ENCODE measurements at regions not wholly inside any gene's neighbourhood (a gene's known extent, or its start where the extent isn't known, plus 50 kb on each side); places are given as distances from the start of the nearest gene placed in this dataset.

GRCh38 chr2:177052471-177052870 lies 160.1 kb upstream of the HNRNPA3 start:
- Histone ChIP-seq H3K4ac (ENCODE audit: low read depth in 1 of 2, low read length in 2 of 2) (no peak overlapping the region), H3K4me3 (ENCODE audit: insufficient read depth in 1 of 2, low read depth in 1 of 2, low read length in 2 of 2) (no peak overlapping the region), H2AK5ac (ENCODE audit: low read length, severe bottlenecking) (no peak overlapping the region), H3K27ac (ENCODE audit: low read length, poor library complexity, severe bottlenecking) (no peak overlapping the region), H3K4me2 (ENCODE audit: low read length, poor library complexity, severe bottlenecking) (no peak overlapping the region), H2BK120ac (ENCODE audit: low read depth, low read length) (no peak overlapping the region), H4K91ac (ENCODE audit: low read length) (no peak overlapping the region), H4K8ac (ENCODE audit: low read length) (no peak overlapping the region), H3K14ac (ENCODE audit: low read length in 2 of 2) (no peak overlapping the region), H3K36me3 (ENCODE audit: control insufficient read depth in 1 of 2, insufficient read depth in 2 of 2, low read depth in 1 of 2, low read length in 2 of 2) (no peaks in the 10 kb centered on the region), H2AFZ (ENCODE audit: low read depth, low read length) (no peak overlapping the region), H3K27me3 (ENCODE audit: control insufficient read depth in 1 of 2, insufficient read depth in 1 of 2, low read length in 2 of 2) (peaks cover 0 to 3% of the 10 kb centered on the region in 2 experiments), H3K23ac (ENCODE audit: low read length in 2 of 2) (no peak overlapping the region), H3K18ac (ENCODE audit: low read depth in 1 of 2, low read length in 2 of 2) (no peak overlapping the region), H2BK12ac (ENCODE audit: low read length in 2 of 2) (no peak overlapping the region), H2BK15ac (ENCODE audit: low read depth, poor library complexity, severe bottlenecking) (no peak overlapping the region), H2BK5ac (ENCODE audit: low read depth, low read length, poor library complexity, severe bottlenecking) (no peak overlapping the region), H3K79me1 (replicated peaks; ENCODE audit: low read length, poor library complexity, severe bottlenecking) (no peaks in the 10 kb centered on the region), H3K9ac (ENCODE audit: low read length) (no peak overlapping the region), H3K9me3 (ENCODE audit: control insufficient read depth, low read length) (no peaks in the 10 kb centered on the region), H3K4me1 (ENCODE audit: control insufficient read depth, insufficient read depth, low read depth, low read length) (no peaks in the 10 kb centered on the region)
- no peak for DNase-seq
- WGBS: 100% methylated on average over 4 of the region's 4 CpGs

- H4K91ac ChIP-seq (ENCODE audit: low read length): no peak overlapping the region
- H4K8ac ChIP-seq (ENCODE audit: low read length): no peak overlapping the region
- WGBS: 76% methylated on average over 3 of the region's 3 CpGs
- H3K4me3 ChIP-seq (ENCODE audit: insufficient read depth in 1 of 2, low read depth in 1 of 2, low read length in 2 of 2): no peak overlapping the region
- no peak for DNase-seq
- no peaks in the 10 kb centered on the region for H3K9me3 ChIP-seq (ENCODE audit: control insufficient read depth, low read length)
- peak overlapping the region; percentile 45 for H3K9ac ChIP-seq (ENCODE audit: low read length)
- no peaks in the 10 kb centered on the region for H3K4me1 ChIP-seq (ENCODE audit: control insufficient read depth, insufficient read depth, low read depth, low read length)
- H3K18ac ChIP-seq (ENCODE audit: low read depth in 1 of 2, low read length in 2 of 2): no peak overlapping the region
- H2BK12ac ChIP-seq (ENCODE audit: low read length in 2 of 2): no peak overlapping the region
- no peak overlapping the region for H3K14ac ChIP-seq (ENCODE audit: low read length in 2 of 2)
- no peak overlapping the region for H3K27ac ChIP-seq (ENCODE audit: low read length, poor library complexity, severe bottlenecking)
- no peaks in the 10 kb centered on the region for H3K36me3 ChIP-seq (ENCODE audit: control insufficient read depth in 1 of 2, insufficient read depth in 2 of 2, low read depth in 1 of 2, low read length in 2 of 2)
- no peak overlapping the region for H3K23ac ChIP-seq (ENCODE audit: low read length in 2 of 2)
- no peak overlapping the region for H3K4ac ChIP-seq (ENCODE audit: low read depth in 1 of 2, low read length in 2 of 2)
- H2BK15ac ChIP-seq (ENCODE audit: low read depth, poor library complexity, severe bottlenecking): no peak overlapping the region
- peaks cover 0 to 3% of the 10 kb centered on the region in 2 experiments for H3K27me3 ChIP-seq (ENCODE audit: control insufficient read depth in 1 of 2, insufficient read depth in 1 of 2, low read length in 2 of 2)
- no peak overlapping the region for H3K4me2 ChIP-seq (ENCODE audit: low read length, poor library complexity, severe bottlenecking)
- no peak overlapping the region for H2BK120ac ChIP-seq (ENCODE audit: low read depth, low read length)
- no peak overlapping the region for H2AK5ac ChIP-seq (ENCODE audit: low read length, severe bottlenecking)
- no peak overlapping the region for H2AFZ ChIP-seq (ENCODE audit: low read depth, low read length)
- no peak overlapping the region for H2BK5ac ChIP-seq (ENCODE audit: low read depth, low read length, poor library complexity, severe bottlenecking)
- H3K79me1 ChIP-seq (replicated peaks; ENCODE audit: low read length, poor library complexity, severe bottlenecking): no peaks in the 10 kb centered on the region
These were observed 159.6 kb upstream of the HNRNPA3 start for GRCh38 chr2:177053038-177053437.

GRCh38 chr2:177053716-177054115 lies 158.9 kb upstream of the HNRNPA3 start:
- H3K27me3 ChIP-seq (ENCODE audit: control insufficient read depth in 1 of 2, insufficient read depth in 1 of 2, low read length in 2 of 2): peaks cover 0 to 3% of the 10 kb centered on the region in 2 experiments
- H3K9ac ChIP-seq (ENCODE audit: low read length): no peak overlapping the region
- H3K18ac ChIP-seq (ENCODE audit: low read depth in 1 of 2, low read length in 2 of 2): no peak overlapping the region
- H2BK15ac ChIP-seq (ENCODE audit: low read depth, poor library complexity, severe bottlenecking): no peak overlapping the region
- H3K27ac ChIP-seq (ENCODE audit: low read length, poor library complexity, severe bottlenecking): no peak overlapping the region
- WGBS: no CpG with 5 or more reads among the region's 1 CpG
- no peaks in the 10 kb centered on the region for H3K79me1 ChIP-seq (replicated peaks; ENCODE audit: low read length, poor library complexity, severe bottlenecking)
- no peak overlapping the region for H3K4me2 ChIP-seq (ENCODE audit: low read length, poor library complexity, severe bottlenecking)
- H2AFZ ChIP-seq (ENCODE audit: low read depth, low read length): no peak overlapping the region
- no peak overlapping the region for H3K4ac ChIP-seq (ENCODE audit: low read depth in 1 of 2, low read length in 2 of 2)
- H3K4me1 ChIP-seq (ENCODE audit: control insufficient read depth, insufficient read depth, low read depth, low read length): no peaks in the 10 kb centered on the region
- no peak overlapping the region for H4K91ac ChIP-seq (ENCODE audit: low read length)
- no peak overlapping the region for H3K23ac ChIP-seq (ENCODE audit: low read length in 2 of 2)
- H2AK5ac ChIP-seq (ENCODE audit: low read length, severe bottlenecking): no peak overlapping the region
- H4K8ac ChIP-seq (ENCODE audit: low read length): no peak overlapping the region
- H3K4me3 ChIP-seq (ENCODE audit: insufficient read depth in 1 of 2, low read depth in 1 of 2, low read length in 2 of 2): no peak overlapping the region
- no peaks in the 10 kb centered on the region for H3K9me3 ChIP-seq (ENCODE audit: control insufficient read depth, low read length)
- no peaks in the 10 kb centered on the region for H3K36me3 ChIP-seq (ENCODE audit: control insufficient read depth in 1 of 2, insufficient read depth in 2 of 2, low read depth in 1 of 2, low read length in 2 of 2)
- no peak for DNase-seq
- H2BK120ac ChIP-seq (ENCODE audit: low read depth, low read length): no peak overlapping the region
- no peak overlapping the region for H3K14ac ChIP-seq (ENCODE audit: low read length in 2 of 2)
- H2BK12ac ChIP-seq (ENCODE audit: low read length in 2 of 2): no peak overlapping the region
- no peak overlapping the region for H2BK5ac ChIP-seq (ENCODE audit: low read depth, low read length, poor library complexity, severe bottlenecking)

- Histone ChIP-seq H2BK120ac (ENCODE audit: low read depth, low read length) (no peak overlapping the region), H3K4ac (ENCODE audit: low read depth in 1 of 2, low read length in 2 of 2) (no peak overlapping the region), H2AFZ (ENCODE audit: low read depth, low read length) (no peak overlapping the region), H3K9ac (ENCODE audit: low read length) (no peak overlapping the region), H2AK5ac (ENCODE audit: low read length, severe bottlenecking) (no peak overlapping the region), H3K27ac (ENCODE audit: low read length, poor library complexity, severe bottlenecking) (no peak overlapping the region), H4K8ac (ENCODE audit: low read length) (no peak overlapping the region), H3K23ac (ENCODE audit: low read length in 2 of 2) (no peak overlapping the region), H3K4me1 (ENCODE audit: control insufficient read depth, insufficient read depth, low read depth, low read length) (no peaks in the 10 kb centered on the region), H3K79me1 (replicated peaks; ENCODE audit: low read length, poor library complexity, severe bottlenecking) (no peaks in the 10 kb centered on the region), H2BK5ac (ENCODE audit: low read depth, low read length, poor library complexity, severe bottlenecking) (no peak overlapping the region), H2BK12ac (ENCODE audit: low read length in 2 of 2) (no peak overlapping the region), H3K18ac (ENCODE audit: low read depth in 1 of 2, low read length in 2 of 2) (no peak overlapping the region), H3K4me3 (ENCODE audit: insufficient read depth in 1 of 2, low read depth in 1 of 2, low read length in 2 of 2) (no peak overlapping the region), H3K14ac (ENCODE audit: low read length in 2 of 2) (no peak overlapping the region), H3K4me2 (ENCODE audit: low read length, poor library complexity, severe bottlenecking) (no peak overlapping the region), H4K91ac (ENCODE audit: low read length) (no peak overlapping the region), H2BK15ac (ENCODE audit: low read depth, poor library complexity, severe bottlenecking) (no peak overlapping the region), H3K27me3 (ENCODE audit: control insufficient read depth in 1 of 2, insufficient read depth in 1 of 2, low read length in 2 of 2) (no peaks in the 10 kb centered on the region), H3K9me3 (ENCODE audit: control insufficient read depth, low read length) (no peaks in the 10 kb centered on the region), H3K36me3 (ENCODE audit: control insufficient read depth in 1 of 2, insufficient read depth in 2 of 2, low read depth in 1 of 2, low read length in 2 of 2) (no peaks in the 10 kb centered on the region)
- 40% methylated on average over 3 of the region's 5 CpGs for WGBS
- DNase-seq: no peak
These were observed 156.1 kb upstream of the HNRNPA3 start for GRCh38 chr2:177056481-177056929.
